ENCODE measurements at regions not wholly inside any gene's neighbourhood (a gene's known extent, or its start where the extent isn't known, plus 50 kb on each side); places are given as distances from the start of the nearest gene placed in this dataset.

DNA sequence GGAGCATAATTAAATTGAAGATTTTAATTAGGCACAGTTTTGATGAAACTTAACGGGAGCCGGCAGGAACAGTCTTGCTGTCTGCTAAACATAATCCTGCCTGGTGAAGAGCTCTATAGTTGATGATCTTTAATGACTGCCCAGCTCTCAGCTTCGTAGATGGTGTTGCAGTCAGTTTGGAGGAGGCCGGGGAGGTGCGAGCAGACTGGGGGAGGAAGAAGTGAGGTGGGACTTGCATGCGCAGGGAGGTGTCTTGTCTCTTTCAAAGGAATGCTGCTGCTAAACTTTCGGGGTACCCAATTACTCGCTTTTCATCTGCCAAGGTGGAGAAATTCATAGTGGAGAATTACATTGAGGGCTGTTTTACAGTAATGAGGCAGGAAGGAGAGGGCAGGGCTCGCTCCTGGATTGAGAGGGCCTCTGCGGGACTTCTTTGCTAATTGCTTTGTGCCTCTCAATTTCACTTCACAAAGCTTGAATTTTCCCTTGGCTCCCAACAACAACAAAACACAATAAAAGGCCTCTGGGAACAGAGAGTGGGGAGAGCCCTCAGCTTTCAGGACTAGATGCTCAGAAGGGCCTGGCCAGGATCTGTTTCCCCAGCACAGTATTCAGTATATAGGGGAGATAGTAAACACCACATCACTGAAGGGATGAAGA is 257.9 kb upstream of the ADRA1B start:
- Histone ChIP-seq H3K4me3 (replicated peaks; ENCODE audit: insufficient read depth, low read length) (no peak overlapping the region), H3K27me3 (ENCODE audit: insufficient read depth, poor library complexity, severe bottlenecking) (no peaks in the 10 kb centered on the region), H3K27ac (replicated peaks) (no peak overlapping the region)
- TF ChIP-seq, protein P1, sequence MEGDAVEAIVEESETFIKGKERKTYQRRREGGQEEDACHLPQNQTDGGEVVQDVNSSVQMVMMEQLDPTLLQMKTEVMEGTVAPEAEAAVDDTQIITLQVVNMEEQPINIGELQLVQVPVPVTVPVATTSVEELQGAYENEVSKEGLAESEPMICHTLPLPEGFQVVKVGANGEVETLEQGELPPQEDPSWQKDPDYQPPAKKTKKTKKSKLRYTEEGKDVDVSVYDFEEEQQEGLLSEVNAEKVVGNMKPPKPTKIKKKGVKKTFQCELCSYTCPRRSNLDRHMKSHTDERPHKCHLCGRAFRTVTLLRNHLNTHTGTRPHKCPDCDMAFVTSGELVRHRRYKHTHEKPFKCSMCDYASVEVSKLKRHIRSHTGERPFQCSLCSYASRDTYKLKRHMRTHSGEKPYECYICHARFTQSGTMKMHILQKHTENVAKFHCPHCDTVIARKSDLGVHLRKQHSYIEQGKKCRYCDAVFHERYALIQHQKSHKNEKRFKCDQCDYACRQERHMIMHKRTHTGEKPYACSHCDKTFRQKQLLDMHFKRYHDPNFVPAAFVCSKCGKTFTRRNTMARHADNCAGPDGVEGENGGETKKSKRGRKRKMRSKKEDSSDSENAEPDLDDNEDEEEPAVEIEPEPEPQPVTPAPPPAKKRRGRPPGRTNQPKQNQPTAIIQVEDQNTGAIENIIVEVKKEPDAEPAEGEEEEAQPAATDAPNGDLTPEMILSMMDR (IDR thresholded peaks at IDR 0.05; ENCODE audit: insufficient read depth, low read length) = no peak
- TF ChIP-seq, protein P2, sequence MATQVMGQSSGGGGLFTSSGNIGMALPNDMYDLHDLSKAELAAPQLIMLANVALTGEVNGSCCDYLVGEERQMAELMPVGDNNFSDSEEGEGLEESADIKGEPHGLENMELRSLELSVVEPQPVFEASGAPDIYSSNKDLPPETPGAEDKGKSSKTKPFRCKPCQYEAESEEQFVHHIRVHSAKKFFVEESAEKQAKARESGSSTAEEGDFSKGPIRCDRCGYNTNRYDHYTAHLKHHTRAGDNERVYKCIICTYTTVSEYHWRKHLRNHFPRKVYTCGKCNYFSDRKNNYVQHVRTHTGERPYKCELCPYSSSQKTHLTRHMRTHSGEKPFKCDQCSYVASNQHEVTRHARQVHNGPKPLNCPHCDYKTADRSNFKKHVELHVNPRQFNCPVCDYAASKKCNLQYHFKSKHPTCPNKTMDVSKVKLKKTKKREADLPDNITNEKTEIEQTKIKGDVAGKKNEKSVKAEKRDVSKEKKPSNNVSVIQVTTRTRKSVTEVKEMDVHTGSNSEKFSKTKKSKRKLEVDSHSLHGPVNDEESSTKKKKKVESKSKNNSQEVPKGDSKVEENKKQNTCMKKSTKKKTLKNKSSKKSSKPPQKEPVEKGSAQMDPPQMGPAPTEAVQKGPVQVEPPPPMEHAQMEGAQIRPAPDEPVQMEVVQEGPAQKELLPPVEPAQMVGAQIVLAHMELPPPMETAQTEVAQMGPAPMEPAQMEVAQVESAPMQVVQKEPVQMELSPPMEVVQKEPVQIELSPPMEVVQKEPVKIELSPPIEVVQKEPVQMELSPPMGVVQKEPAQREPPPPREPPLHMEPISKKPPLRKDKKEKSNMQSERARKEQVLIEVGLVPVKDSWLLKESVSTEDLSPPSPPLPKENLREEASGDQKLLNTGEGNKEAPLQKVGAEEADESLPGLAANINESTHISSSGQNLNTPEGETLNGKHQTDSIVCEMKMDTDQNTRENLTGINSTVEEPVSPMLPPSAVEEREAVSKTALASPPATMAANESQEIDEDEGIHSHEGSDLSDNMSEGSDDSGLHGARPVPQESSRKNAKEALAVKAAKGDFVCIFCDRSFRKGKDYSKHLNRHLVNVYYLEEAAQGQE (IDR thresholded peaks at IDR 0.05; ENCODE audit: insufficient replicate concordance, low read depth) = no peak
- TF ChIP-seq POLR2AphosphoS5 (IDR thresholded peaks at IDR 0.05; ENCODE audit: low read depth) (no peak), SPI1 (IDR thresholded peaks at IDR 0.05; ENCODE audit: borderline replicate concordance, low read depth) (no peak), GABPA (IDR thresholded peaks at IDR 0.05; ENCODE audit: low read depth) (no peak)
- DNase-seq (ENCODE audit: low read depth in 1 of 2, low spot score in 1 of 2) = no peak

DNA sequence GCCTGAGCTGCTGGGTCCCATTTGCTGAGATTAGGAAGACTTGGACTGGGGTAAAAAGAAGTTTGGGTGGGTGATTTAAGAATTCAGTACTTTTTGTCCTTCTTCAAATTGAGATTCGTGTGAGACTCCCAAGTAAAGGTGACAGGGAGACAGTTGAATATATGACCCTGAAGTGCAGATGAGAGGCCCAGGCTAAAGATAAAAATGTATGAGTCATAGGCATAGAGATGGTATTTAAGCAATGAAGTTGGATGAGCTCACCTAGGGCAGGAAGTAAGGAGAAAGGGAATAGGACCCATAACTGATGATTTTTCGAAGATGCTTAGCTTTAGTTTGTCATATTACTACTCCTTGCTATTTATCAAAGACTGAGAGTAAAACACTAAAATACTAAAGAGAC is 255.9 kb upstream of the ADRA1B start:
- H3K27ac ChIP-seq (replicated peaks) = no peak overlapping the region
- TF ChIP-seq, protein P1 (IDR thresholded peaks at IDR 0.05; ENCODE audit: insufficient read depth, low read length) = no peak
- TF ChIP-seq, protein P2 (IDR thresholded peaks at IDR 0.05; ENCODE audit: insufficient replicate concordance, low read depth) = no peak
- DNase-seq (ENCODE audit: low read depth in 1 of 2, low spot score in 1 of 2) = no peak
- no peaks in the 10 kb centered on the region for H3K27me3 ChIP-seq (ENCODE audit: insufficient read depth, poor library complexity, severe bottlenecking)
- H3K4me3 ChIP-seq (replicated peaks; ENCODE audit: insufficient read depth, low read length) = no peak overlapping the region

DNA sequence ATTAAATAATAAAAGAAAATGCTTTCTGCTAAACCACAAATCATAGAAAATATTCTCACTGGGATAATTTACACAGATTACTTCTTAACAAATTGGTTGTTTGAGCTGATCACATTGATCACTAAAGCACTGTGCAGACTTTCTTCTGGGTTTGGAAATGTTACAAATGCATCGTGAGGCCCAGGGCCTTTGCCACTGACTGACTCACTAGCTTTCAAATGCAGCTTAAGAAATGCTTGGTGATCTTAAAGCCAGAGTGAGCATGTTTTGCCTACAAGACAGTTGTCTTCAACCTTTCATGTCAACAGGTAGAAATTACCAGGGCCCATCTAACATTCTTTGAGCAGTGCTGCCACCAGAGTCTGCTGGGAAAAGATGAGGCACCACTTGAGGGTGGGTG is 252.3 kb upstream of the ADRA1B start:
- DNase-seq (ENCODE audit: low read depth in 1 of 2, low spot score in 1 of 2) = no peak
- H3K4me3 ChIP-seq (replicated peaks; ENCODE audit: insufficient read depth, low read length) = no peak overlapping the region
- no peaks in the 10 kb centered on the region for H3K27me3 ChIP-seq (ENCODE audit: insufficient read depth, poor library complexity, severe bottlenecking)
- TF ChIP-seq POLR2AphosphoS5 (IDR thresholded peaks at IDR 0.05; ENCODE audit: low read depth) = no peak
- TF ChIP-seq, protein P1 (IDR thresholded peaks at IDR 0.05; ENCODE audit: insufficient read depth, low read length) = no peak
- TF ChIP-seq, protein P2 (IDR thresholded peaks at IDR 0.05; ENCODE audit: insufficient replicate concordance, low read depth) = no peak
- TF ChIP-seq GABPA (IDR thresholded peaks at IDR 0.05; ENCODE audit: low read depth) = no peak
- TF ChIP-seq SPI1 (IDR thresholded peaks at IDR 0.05; ENCODE audit: borderline replicate concordance, low read depth) = no peak
- no peak overlapping the region for H3K27ac ChIP-seq (replicated peaks)
